Mesenchymal stem cell (in vitro differentiated cells and primary cell): ENCODE measurements at regions not wholly inside any gene's neighbourhood (a gene's known extent, or its start where the extent isn't known, plus 50 kb on each side); places are given as distances from the start of the nearest gene placed in this dataset.

Experiments used
- DNase-seq: peaks from one replicate; pipeline ENCODE4 v3.0.0-alpha.2; 2013
- H2AFZ ChIP-seq: one replicate; pipeline ENCODE4 v1.6.1; 2013; ENCODE audit warnings: low read depth, mild to moderate bottlenecking, control low read depth, inconsistent platforms, low read length, moderate library complexity
- H2AK5ac ChIP-seq: 2 replicates; pipeline ENCODE4 v1.6.1; 2013; ENCODE audit warnings: low read length, moderate library complexity, mild to moderate bottlenecking, inconsistent platforms; ENCODE audit not compliant: severe bottlenecking
- H2BK120ac ChIP-seq: one replicate; pipeline ENCODE4 v1.6.1; 2013; ENCODE audit warnings: low read depth, mild to moderate bottlenecking, inconsistent platforms, low read length, moderate library complexity
- H2BK12ac ChIP-seq, 2 experiments: one replicate each; pipeline ENCODE4 v1.6.1; 2013; ENCODE audit warnings: inconsistent platforms in 2 of 2, low read length in 2 of 2, mild to moderate bottlenecking in 2 of 2, moderate library complexity in 2 of 2, control low read depth in 1 of 2
- H2BK15ac ChIP-seq: one replicate; pipeline ENCODE4 v1.6.1; 2013; ENCODE audit warnings: mild to moderate bottlenecking, low read depth, inconsistent platforms; ENCODE audit not compliant: poor library complexity, severe bottlenecking
- H2BK5ac ChIP-seq: 2 replicates; pipeline ENCODE4 v1.6.1; 2013; ENCODE audit warnings: low read depth, mild to moderate bottlenecking, low read length, control low read depth, inconsistent platforms; ENCODE audit not compliant: poor library complexity, severe bottlenecking
- H3K14ac ChIP-seq, 2 experiments: one replicate each; pipeline ENCODE4 v1.6.1; 2013; ENCODE audit warnings: inconsistent platforms in 2 of 2, low read length in 2 of 2, control low read depth in 1 of 2, mild to moderate bottlenecking in 1 of 2, moderate library complexity in 1 of 2
- H3K18ac ChIP-seq, 2 experiments: one replicate each; pipeline ENCODE4 v1.6.1; 2013; ENCODE audit warnings: inconsistent platforms in 2 of 2, low read length in 2 of 2, control low read depth in 1 of 2, low read depth in 1 of 2, mild to moderate bottlenecking in 1 of 2
- H3K23ac ChIP-seq, 2 experiments: one replicate each; pipeline ENCODE4 v1.6.1; 2013; ENCODE audit warnings: inconsistent platforms in 2 of 2, low read length in 2 of 2, mild to moderate bottlenecking in 2 of 2, moderate library complexity in 2 of 2, control low read depth in 1 of 2
- H3K27ac ChIP-seq: 2 replicates; pipeline ENCODE4 v1.5.1; 2013; ENCODE audit warnings: mild to moderate bottlenecking, moderate library complexity, low read length, control low read depth, inconsistent platforms; ENCODE audit not compliant: poor library complexity, severe bottlenecking
- H3K27me3 ChIP-seq, 2 experiments: 2 replicates each; pipeline versions ENCODE4 v1.6.1 to v1.7.0; 2013; ENCODE audit warnings: low read length in 2 of 2, mild to moderate bottlenecking in 2 of 2, moderate library complexity in 2 of 2, control low read depth in 1 of 2, inconsistent platforms in 1 of 2; ENCODE audit not compliant: control insufficient read depth in 1 of 2, insufficient read depth in 1 of 2
- H3K36me3 ChIP-seq, 2 experiments: 2 replicates each; pipeline versions ENCODE4 v1.6.1 to v1.7.0; 2013; ENCODE audit warnings: low read length in 2 of 2, control low read depth in 1 of 2, inconsistent platforms in 1 of 2, low read depth in 1 of 2, mild to moderate bottlenecking in 1 of 2; ENCODE audit not compliant: insufficient read depth in 2 of 2, control insufficient read depth in 1 of 2
- H3K4ac ChIP-seq, 2 experiments: one replicate each; pipeline ENCODE4 v1.6.1; 2013; ENCODE audit warnings: inconsistent platforms in 2 of 2, low read length in 2 of 2, mild to moderate bottlenecking in 2 of 2, moderate library complexity in 2 of 2, control low read depth in 1 of 2, low read depth in 1 of 2
- H3K4me1 ChIP-seq: 2 replicates; pipeline ENCODE4 v1.6.1; 2013; ENCODE audit warnings: low read depth, low read length, control low read depth; ENCODE audit not compliant: control insufficient read depth, insufficient read depth
- H3K4me2 ChIP-seq: 2 replicates; pipeline ENCODE4 v1.6.1; 2013; ENCODE audit warnings: low read length, mild to moderate bottlenecking, inconsistent platforms; ENCODE audit not compliant: poor library complexity, severe bottlenecking
- H3K4me3 ChIP-seq, 2 experiments: 2 replicates each; pipeline versions ENCODE4 v1.5.1 to v1.7.0; 2013; ENCODE audit warnings: low read length in 2 of 2, mild to moderate bottlenecking in 2 of 2, control low read depth in 1 of 2, low read depth in 1 of 2; ENCODE audit not compliant: insufficient read depth in 1 of 2
- H3K79me1 ChIP-seq: replicated peaks from 2 replicates; pipeline ENCODE4 v1.6.1; 2013; ENCODE audit warnings: mild to moderate bottlenecking, control low read depth, low read length, inconsistent platforms; ENCODE audit not compliant: poor library complexity, severe bottlenecking
- H3K9ac ChIP-seq: 2 replicates; pipeline ENCODE4 v1.7.0; 2013; ENCODE audit warnings: mild to moderate bottlenecking, low read length, moderate library complexity
- H3K9me3 ChIP-seq: 2 replicates; pipeline ENCODE4 v1.7.0; 2013; ENCODE audit warnings: mild to moderate bottlenecking, low read length; ENCODE audit not compliant: control insufficient read depth
- H4K8ac ChIP-seq: one replicate; pipeline ENCODE4 v1.6.1; 2013; ENCODE audit warnings: inconsistent platforms, mild to moderate bottlenecking, low read length, moderate library complexity
- H4K91ac ChIP-seq: one replicate; pipeline ENCODE4 v1.6.1; 2013; ENCODE audit warnings: mild to moderate bottlenecking, low read length, inconsistent platforms
- WGBS: methylation state at CpG from one replicate; pipeline ENCODE4 v1.1.7; 2013; ENCODE audit warnings: mixed read lengths; 5-methylcytosine and 5-hydroxymethylcytosine counted together

DNA sequence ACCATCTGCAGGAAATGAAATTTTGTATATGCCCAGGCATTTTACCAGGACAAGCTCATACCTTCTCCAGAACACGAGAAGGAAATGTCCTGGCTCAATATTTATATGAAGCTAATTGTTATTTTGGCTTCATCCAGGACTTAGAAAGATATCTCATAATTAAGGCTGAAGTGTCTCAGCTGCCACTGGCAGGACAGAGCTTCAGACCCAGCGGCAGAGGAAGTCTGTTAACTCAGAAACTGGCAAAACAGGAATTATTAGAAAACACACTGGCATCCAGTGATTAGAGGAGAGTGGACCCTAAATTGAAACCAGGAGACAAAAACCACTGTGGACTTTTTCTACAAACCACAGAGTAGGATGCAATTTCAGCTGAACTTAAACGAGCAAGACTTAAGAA is 329.7 kb downstream of the CYRIA start:
- Histone ChIP-seq H4K8ac (no peak overlapping the region), H2BK5ac (no peak overlapping the region)
- WGBS = 87% methylated on average over 2 of the region's 3 CpGs

DNA sequence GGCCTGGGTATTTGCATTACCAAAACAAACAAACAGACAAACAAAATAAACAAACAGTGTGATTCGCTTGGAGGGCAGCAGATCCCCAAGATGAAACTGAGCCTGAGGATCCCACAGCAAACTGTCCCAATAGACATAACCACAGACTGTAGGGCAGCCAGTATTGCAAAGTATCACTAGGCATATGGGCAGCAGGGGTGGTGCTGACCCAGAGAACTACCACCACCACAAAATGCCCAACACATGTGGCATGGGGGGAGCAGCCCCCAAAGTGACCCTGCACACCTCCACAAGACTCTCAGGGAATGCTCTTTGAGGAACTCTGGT is 330.1 kb downstream of the CYRIA start:
- Histone ChIP-seq H3K23ac (no peak overlapping the region), H4K91ac (no peak overlapping the region), H3K79me1 (no peaks in the 10 kb centered on the region), H2AFZ (no peak overlapping the region), H3K27me3 (peaks cover 0 to 5% of the 10 kb centered on the region in 2 experiments), H3K4me3 (no peak overlapping the region), H3K4me1 (peaks cover 5% of the 10 kb centered on the region), H3K36me3 (no peaks in the 10 kb centered on the region), H3K18ac (no peak overlapping the region), H3K14ac (no peak overlapping the region), H4K8ac (no peak overlapping the region), H2BK120ac (no peak overlapping the region), H3K4ac (no peak overlapping the region), H3K27ac (no peak overlapping the region), H2BK5ac (no peak overlapping the region), H3K9me3 (peaks cover 23% of the 10 kb centered on the region), H3K9ac (no peak overlapping the region), H2AK5ac (no peak overlapping the region), H2BK15ac (no peak overlapping the region), H3K4me2 (no peak overlapping the region), H2BK12ac (no peak overlapping the region)
- 25% methylated on average over 1 of the region's 1 CpG for WGBS
- DNase-seq = no peak

More for the DNA sequence above, 329.7 kb downstream of the CYRIA start:
- Histone ChIP-seq H2AK5ac (no peak overlapping the region), H3K4me1 (peaks cover 2% of the 10 kb centered on the region), H3K27ac (no peak overlapping the region), H2AFZ (no peak overlapping the region), H4K91ac (no peak overlapping the region), H3K18ac (no peak overlapping the region), H2BK120ac (no peak overlapping the region), H3K36me3 (no peaks in the 10 kb centered on the region), H3K4ac (no peak overlapping the region), H2BK15ac (no peak overlapping the region), H3K27me3 (peaks cover 0 to 5% of the 10 kb centered on the region in 2 experiments), H3K4me2 (no peak overlapping the region), H3K23ac (no peak overlapping the region), H3K4me3 (no peak overlapping the region), H3K9me3 (peaks cover 27% of the 10 kb centered on the region), H2BK12ac (no peak overlapping the region), H3K79me1 (no peaks in the 10 kb centered on the region), H3K9ac (no peak overlapping the region), H3K14ac (no peak overlapping the region)
- no peak for DNase-seq

GRCh38 chr2:16334886-16335603 is 330.6 kb downstream of the CYRIA start:
- Histone ChIP-seq H3K14ac (no peak overlapping the region), H2BK120ac (no peak overlapping the region), H3K4me3 (no peak overlapping the region), H3K9ac (no peak overlapping the region), H4K8ac (no peak overlapping the region), H3K79me1 (no peaks in the 10 kb centered on the region), H2BK12ac (no peak overlapping the region), H2BK5ac (no peak overlapping the region), H2BK15ac (no peak overlapping the region), H3K4ac (no peak overlapping the region), H4K91ac (no peak overlapping the region), H2AK5ac (no peak overlapping the region), H3K4me1 (peaks cover 7% of the 10 kb centered on the region), H3K27ac (no peak overlapping the region), H2AFZ (no peak overlapping the region), H3K36me3 (no peaks in the 10 kb centered on the region), H3K23ac (no peak overlapping the region), H3K4me2 (no peak overlapping the region), H3K18ac (no peak overlapping the region), H3K9me3 (peaks cover 18% of the 10 kb centered on the region), H3K27me3 (peaks cover 0 to 5% of the 10 kb centered on the region in 2 experiments)
- DNase-seq = no peak
- WGBS = 0% methylated on average over 2 of the region's 2 CpGs

DNA sequence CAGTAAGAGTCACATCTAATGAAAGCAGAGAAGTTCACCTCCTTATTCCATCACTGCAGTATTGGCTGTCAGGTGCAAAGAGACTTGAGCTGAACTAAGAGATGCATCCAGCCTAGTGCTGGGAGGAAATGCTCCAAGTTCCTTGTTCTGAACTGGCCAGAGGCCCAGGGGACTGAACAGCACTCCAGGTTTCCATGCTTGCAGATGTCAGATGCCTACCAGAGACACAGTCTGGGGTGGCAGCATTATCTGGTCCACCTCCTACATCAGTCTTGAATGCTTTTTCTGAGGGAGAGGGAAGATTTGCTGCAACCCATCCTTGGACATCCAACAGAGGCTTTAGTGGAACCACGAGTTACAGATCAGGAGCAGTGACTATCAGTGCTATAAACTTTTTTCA is 331.3 kb downstream of the CYRIA start:
- H3K4ac ChIP-seq = no peak overlapping the region

More for the DNA sequence above, 331.3 kb downstream of the CYRIA start:
- Histone ChIP-seq H3K79me1 (no peaks in the 10 kb centered on the region), H2BK15ac (no peak overlapping the region), H3K9ac (no peak overlapping the region), H3K4me1 (peaks cover 13% of the 10 kb centered on the region), H3K9me3 (peaks cover 11% of the 10 kb centered on the region), H3K14ac (no peak overlapping the region), H2BK12ac (no peak overlapping the region), H4K8ac (no peak overlapping the region), H3K4me3 (no peak overlapping the region), H2BK5ac (no peak overlapping the region), H4K91ac (no peak overlapping the region), H3K27me3 (peaks cover 0 to 5% of the 10 kb centered on the region in 2 experiments), H2AFZ (no peak overlapping the region), H3K4me2 (no peak overlapping the region), H3K27ac (no peak overlapping the region), H2AK5ac (no peak overlapping the region), H3K23ac (no peak overlapping the region), H2BK120ac (no peak overlapping the region), H3K36me3 (no peaks in the 10 kb centered on the region), H3K18ac (no peak overlapping the region)
- DNase-seq = no peak
- 79% methylated on average over 1 of the region's 1 CpG for WGBS
